ENCODE measurements at regions not wholly inside any gene's neighbourhood (a gene's known extent, or its start where the extent isn't known, plus 50 kb on each side); places are given as distances from the start of the nearest gene placed in this dataset.
"Not testable (repeated sequence)": the region's sequence is repeated elsewhere in the genome, so short reads cannot be mapped to it uniquely, and the experiment has no call there.

DNA sequence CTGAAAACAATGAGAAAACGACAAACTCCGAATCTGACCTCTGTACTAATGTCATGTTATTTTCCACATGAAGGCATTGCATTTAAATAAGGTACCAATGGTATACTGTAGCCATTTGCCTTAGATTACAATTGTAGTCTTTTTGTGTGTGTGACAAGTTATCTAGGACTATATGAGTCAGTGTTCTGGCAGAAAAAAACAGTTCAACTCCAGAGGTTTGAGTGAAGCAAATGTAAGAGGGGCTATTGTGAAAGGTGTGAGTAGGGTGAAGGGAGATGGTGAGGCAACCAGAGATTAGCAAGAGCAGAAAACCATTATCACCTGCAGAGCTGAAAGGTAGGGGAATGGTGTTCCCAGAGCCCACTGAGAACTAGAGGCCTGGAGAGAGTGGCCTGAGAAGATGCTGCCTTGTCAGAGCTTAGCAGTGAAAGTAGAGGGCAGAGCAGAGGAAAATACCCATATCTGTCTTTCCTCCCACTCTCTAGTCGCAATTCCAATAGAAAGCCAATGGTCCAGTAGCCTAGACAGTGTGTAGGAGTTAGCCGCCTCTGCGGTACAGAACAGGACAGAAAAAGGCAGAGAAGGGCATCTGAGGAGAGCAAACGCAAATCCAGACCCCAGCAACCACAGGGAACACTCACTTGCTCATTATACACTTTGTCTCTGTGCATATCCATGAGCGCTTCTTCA is 112.2 kb downstream of the DYRK2 start:
- DNase-seq: no peak

DNA sequence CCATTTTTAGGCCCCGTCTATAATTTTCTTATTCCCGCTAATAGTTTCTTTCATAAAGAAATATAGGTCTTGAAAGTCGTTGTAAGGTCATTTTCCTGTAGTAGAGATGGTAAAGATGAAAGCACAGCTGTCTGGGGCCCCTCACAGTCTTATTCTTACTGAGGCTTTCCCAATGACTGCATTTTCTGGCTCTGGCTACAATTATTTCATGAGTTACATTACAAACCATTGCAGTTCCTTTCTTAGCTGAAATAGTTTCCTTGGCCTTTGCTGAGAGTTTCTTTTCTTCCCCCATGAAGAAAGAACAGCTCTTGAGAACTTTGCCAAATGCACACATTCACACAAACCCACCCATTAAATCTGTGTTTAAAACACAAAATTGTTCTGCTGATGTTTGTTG is 113.0 kb downstream of the DYRK2 start:
- no peak for DNase-seq

DNA sequence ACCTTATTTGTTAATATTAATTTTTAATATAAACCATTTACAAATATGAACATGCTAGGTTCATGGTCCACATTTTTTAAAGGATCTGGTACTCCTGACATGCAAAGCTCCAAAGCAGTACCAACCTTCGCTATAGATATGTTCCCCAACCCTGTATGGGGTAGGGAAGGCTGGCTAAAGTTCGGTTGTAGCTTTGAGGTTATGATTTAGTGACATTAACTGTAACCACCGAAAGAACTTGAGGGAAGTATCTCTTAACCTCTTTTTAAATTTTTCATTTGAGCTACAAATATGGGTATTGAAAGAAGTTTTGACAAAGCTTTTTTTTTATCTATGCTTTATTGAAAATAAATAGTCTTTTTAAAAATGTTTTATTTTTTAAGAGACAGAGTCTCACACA is 115.5 kb downstream of the DYRK2 start:
- DNase-seq: no peak

DNA sequence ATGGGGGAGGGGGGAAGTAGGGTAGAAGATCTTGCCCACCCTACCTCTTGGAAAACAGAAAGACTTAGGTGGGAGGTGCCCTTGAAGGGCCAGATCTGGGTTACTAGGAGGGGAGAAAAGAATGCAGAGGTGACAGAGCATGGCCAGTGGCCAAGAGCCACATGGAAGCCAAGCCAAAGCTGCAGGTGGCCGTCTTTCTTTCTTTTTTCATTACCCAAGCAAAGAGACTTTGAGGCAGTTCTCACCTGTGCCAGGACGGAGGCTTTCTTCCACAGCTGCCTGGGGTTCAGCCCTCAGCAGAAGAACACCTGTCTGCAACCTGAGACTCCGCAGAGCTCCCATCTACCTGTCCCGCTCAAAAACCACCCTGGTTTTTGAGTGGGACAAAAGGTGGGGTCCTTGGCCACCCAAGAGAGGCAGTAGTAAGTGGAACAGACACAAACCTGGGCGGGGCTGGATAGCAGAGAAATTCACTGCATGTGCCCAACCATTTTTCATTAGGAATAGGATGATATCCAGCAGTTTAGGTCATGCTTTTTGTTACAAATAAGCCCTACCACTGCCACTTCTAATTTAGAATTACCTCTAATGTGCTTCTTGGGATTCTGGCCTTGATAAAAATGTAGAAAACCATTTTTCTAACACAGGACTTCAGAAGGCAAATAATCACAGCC is 116.5 kb downstream of the DYRK2 start:
- no peak for DNase-seq

DNA sequence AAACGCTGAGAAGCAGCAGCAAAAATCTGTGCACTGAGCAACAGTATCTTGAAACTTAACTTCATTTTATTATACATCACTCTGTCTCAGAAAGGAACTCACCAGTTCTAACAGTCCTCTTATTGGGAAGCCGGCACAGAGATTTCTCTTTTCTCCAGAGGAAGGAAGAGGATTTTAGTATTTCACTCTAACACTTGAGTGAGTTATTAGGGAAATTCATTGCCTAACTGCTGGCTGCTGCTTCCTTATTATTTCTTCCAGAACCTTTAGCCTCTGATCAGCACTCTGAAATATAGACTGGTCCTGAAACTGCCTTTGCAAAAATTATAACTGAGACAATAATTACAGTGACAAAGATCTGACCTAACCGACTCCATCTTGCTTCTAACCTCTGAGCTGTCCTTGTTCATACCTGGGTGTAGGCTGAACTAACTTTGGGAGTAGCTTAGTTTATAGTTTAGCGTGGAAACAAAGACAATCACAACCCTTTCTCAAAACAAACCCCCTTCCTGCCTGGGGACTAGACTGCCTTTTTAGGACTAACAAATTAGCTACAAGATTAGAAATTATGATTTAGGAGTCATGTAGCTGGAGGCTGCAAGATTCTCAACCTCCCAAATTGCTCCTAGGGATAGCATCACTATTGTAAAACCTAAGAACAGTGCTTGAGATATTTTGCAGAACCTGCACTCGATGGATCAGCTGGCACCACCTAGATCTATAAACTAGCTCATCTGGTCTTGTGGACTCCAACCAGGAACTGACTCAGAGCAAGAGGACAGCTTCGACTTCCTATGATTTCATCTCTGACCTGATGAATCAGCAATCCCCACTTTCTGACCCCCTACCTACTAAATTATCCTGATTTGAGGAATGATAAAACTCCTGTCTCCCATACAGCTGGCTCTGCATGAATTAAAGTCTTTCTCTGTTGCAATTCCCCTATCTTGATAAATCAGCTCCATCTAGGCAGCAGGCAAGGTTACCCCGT is 117.5 kb downstream of the DYRK2 start:
- no peak for DNase-seq

DNA sequence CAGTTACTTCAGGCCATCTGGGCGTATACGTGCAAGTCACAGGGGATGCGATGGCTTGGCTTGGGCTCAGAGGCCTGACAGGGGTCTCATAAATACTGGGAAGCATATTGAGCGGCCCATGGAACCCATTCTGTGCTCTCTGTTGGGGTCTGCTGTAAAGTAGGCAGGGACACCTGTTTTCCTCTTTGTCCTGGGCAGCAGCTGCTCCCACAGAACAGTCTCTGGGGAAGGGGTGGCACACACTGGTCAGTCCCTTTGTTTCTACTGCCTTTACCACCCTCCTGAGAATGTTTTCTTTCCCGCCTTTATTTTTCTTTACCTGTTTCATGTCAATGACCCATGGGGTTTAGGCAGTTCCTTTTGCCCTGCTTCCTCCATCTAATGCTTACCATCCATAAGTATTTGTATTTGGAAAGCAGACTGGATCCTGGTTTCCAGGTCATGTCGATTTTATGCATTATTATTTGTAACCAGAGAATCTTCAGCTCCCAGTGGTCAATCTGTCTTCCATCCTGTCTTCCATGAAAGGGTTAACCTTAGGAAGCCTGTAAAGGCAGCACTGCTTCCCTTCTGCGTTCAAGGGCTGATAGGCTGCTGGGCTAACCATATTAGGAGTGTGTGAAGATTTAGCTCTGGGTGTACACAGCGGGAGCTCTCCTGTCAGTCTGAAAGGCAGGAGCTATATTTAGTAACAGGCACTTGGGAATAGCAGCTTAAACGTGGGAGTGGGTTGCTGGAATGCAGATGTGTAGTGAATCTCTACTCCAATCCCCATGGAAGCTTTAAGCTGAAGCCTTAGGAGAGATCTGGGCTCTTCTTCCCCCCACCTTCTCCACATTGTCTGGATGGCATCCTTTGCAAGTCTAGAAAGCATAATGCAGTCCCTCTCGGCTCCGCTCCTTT is 124.0 kb downstream of the DYRK2 start:
- no peak for DNase-seq

DNA sequence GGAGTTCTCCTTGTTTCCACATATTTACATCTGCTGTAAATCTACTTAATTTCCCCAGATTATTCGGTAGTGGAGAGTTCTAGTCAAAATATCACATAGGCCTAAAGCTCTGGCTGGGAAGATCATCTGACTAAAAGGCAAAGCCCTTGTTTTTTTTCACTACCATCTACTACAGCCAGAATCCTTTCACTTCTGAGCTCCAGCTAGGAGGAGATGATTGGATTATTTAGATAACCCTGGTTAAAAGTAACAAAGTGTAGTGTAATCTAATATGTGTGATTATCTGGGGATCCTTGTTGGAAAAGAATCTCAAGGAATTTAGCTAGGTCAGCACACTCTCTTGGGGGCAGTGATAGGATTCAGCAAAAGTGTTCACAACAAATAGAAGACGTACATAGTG is 125.4 kb downstream of the DYRK2 start:
- DNase-seq: no peak

DNA sequence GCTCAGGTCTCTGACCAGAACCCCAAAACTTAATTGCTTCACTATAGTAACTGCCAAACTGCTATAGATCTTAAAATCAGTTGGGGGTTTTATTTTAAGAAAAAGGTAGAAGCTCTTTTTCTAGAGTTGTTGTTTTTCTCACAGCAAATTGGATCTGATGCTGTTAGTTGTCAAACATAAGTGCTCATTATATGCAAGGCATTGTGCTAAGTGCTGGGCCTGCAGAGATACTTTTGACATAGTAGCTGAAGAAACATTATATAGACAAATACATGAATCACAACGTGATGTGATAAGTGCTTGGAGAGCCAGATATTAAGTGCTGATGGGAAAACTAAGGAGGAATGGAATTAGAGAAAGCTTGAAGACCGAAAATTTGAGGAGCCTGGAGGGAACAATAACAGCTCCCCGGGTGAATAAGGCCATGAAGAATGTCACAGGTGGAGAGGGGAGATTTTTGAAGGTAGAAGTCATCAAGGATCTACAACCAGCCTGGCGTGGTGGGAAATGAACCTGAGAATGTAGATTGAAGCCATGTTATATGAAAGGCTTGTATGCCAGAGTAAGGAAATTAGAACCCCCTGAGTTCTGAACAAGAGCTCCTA is 126.5 kb downstream of the DYRK2 start:
- DNase-seq: no peak

DNA sequence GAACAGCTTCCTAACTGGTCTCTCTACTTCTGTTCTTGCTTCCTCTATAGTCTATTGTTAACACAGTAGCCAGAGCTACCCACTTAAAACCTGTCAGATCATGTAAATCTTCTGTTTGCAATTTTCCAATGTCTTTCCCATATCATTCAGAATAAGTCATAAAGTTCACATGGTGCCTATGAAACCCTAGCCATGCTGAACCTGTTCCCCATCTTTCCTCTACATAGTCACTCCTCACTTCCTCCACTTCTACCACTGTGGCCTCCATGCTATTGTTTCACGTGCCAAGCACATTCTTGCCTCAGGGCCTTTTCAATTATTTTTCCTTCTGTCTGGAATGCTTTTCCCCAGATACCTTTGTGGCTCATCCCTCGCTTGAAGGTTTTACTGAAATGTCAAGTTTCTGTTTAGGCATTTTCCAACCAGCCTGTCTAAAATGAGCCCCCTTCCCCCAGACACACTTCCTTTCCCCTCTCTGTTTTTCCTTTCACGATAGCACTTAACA is 132.1 kb downstream of the DYRK2 start:
- DNase-seq: no peak

DNA sequence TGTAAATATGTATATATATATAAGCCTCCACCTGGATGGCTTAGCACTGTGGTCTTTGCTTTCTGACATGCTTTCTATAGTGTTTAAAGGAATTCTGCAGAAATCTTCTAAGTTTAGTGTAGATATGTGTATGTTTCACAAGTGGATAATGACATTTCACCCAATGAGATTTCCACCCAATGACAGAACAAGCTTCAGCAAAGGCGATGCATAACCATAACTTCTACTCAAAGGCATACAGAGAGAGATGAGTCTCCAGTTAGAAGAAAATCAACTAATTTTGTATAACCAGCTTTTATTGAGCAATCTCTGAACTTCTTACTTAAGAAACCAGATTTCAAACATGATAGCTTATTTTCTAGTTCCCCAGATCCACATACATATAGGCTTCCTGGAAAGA is 134.0 kb downstream of the DYRK2 start:
- DNase-seq: no peak

DNA sequence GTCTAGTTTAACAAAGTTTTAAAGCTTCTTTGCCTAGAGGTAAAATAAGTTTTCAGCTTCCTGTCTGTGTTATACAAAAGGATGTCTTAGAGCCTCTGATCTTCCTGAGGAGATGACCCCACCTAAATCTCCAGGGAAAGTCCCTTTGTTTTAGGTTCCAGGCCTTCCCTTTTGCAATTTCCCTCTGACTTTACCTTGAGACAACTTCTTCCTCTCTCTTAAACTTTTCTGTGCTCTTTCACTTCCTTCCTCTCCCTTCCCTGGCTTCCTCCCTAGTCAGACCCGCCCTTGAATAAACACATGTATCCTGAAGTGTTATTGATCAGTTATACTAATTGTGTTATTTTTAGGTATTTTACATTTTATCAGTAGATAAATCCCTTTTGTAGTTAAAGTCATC is 134.8 kb downstream of the DYRK2 start:
- DNase-seq: no peak

DNA sequence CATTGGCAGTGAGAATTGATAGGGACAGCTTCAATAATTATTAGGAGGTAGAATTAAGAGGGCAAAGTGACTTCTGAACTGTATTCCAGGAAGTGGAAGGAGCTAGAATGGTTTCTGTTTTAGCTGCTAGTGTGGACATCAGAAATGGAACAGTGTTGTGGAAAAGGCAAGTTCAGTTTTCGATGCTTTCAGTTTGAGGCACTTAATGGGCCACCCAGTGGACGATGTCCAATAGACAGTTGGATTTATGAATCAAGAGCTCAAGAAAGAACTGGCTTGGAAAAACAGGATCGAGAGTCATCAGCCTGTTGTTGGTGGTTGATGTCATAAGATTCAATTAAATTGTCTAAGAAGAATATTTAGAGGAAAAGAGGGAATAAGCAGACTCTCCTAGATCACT is 136.3 kb downstream of the DYRK2 start:
- no peak for DNase-seq

DNA sequence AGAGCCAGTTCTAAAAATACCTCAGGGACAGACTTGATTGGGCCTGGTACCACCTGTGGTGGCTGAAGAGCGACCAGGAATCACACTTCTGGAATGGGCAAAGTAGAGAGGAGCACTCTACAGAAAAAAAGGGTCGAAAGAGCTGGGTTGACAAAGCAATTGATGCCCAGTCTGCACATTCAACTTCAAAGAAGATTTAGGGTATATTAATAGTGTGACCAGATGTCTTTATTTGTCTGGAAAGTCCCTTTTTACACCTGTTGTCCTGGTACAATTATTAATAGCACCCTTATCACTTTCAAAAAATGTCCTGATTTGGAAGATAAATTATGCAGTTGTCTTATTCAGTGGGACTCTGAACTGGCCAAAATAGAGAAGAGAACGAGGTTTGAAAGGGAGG is 137.5 kb downstream of the DYRK2 start:
- no peak for DNase-seq

DNA sequence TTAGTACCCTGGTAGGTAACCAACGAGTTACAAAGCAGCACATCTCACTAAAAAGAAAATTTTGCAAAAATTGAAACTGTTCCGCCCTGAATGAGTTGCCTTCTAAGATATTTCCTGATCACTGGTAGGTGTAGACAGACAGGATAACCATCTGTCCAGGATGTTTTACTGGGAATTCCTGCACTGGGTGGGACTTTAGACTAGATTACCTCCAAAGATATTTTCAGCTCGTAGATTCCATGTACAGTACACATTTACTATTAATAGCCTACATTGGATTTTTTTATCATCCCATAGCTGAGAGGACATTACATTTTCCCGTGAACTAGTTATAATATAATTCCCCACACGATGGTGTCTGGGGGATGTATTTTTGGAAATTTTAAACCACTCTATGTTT is 139.6 kb downstream of the DYRK2 start:
- DNase-seq: no peak

DNA sequence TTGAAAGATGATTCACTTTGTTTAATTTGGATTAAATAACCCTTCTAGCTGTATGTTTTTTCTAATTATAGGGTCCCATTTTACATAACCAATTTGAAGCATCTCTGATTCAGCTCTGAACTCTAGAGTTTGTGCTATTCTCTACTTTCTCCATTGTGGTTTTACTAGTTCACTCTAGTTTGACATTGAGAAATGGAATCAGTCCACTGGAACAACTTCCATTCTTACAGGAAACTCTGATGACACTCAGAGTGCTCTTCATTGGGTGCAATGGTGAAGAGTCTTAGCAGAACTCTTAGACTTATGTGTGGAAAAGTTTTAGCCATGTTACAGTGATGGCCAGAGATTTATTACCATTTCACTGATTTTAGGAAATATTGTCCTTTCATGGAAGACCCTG is 140.7 kb downstream of the DYRK2 start:
- no peak for DNase-seq

DNA sequence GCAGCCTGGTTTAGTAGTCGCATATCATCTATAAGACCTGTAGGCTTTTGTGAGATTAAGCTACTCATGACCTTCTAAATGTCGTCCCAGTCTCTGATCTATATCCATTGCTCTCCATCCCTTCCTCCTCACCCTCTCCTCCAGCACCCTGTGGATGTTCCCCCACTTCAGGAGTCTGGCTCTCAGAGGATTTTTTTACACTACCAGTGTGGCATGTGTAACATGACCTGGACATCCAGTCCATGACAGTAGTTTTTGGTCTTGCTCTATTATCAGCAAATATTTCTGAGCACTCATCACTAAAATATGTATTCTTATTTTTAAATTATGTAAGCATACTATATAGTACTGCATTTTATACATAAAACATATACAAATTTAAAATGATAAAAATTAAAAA is 142.1 kb downstream of the DYRK2 start:
- no peak for DNase-seq

DNA sequence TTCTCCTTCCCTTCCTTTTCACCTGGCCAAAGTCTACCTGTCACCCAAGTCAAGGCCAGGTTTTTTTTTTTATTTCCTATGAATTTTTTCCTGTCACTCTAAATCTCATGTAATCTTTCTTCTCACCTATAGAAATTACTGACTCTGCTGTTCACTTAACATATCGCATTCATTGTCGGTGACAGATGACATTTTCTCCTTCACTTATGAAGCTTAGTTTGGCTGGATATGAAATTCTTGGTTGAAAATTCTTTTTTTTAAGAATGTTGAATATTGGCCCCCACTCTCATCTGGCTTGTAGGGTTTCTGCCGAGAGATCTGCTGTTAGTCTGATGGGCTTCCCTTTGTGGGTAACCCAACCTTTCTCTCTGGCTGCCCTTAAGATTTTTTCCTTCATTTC is 142.8 kb downstream of the DYRK2 start:
- not testable (repeated sequence) for DNase-seq

DNA sequence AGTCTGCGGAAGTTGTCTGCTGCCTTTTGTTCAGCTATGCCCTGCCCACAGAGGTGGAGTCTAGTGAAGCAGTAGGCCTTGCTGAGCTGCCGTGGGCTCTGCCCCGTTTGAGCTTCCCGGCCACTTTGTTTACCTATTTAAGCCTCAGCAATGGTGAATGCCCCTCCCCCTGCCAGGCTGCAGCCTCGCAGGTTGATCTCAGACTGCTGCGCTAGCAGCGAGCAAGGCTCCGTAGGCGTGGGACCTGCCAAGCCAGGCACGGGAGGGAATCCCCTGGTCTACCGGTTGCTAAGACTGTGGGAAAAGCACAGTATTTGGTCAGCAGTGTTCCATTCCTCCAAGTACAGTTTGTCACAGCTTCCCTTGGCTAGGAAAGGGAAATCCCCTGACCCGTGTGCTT is 143.6 kb downstream of the DYRK2 start:
- no peak for DNase-seq

DNA sequence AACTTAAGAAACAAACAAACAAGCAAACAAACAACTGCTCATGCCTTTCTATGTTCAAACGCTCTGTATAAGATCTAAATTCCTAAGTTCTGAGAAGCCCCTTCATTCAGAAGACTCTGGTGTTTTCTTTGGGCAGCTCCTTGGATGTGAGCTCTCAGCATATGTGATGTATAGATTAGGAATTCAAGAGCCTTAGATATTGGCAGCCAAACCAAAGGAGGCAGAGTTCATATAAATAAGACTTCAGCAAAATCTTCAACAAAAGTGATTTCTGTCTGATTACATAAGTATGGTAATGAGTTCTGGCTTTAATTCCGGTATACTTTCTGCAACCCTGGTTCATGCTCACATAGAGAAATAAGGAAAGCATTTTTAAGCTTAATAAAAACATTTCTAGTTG is 145.6 kb downstream of the DYRK2 start:
- no peak for DNase-seq

DNA sequence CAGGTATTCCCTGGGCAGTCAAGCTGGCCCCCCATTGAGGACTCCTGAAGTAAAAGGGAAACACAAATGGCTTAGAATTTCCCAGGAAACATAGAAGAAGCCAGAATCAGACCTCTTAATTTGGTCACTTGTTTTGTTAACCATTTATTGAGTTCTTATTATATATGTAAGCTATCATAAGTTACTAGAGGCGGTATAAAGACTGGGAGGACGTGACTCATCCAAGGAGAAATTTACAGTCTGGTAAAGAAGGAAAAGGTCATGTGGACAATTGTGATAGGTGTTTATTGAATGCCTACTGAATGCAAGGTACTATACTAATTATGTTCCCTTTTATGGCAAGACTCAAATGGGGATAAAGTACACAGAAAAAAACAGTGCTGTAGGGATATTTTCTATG is 146.7 kb downstream of the DYRK2 start:
- no peak for DNase-seq

DNA sequence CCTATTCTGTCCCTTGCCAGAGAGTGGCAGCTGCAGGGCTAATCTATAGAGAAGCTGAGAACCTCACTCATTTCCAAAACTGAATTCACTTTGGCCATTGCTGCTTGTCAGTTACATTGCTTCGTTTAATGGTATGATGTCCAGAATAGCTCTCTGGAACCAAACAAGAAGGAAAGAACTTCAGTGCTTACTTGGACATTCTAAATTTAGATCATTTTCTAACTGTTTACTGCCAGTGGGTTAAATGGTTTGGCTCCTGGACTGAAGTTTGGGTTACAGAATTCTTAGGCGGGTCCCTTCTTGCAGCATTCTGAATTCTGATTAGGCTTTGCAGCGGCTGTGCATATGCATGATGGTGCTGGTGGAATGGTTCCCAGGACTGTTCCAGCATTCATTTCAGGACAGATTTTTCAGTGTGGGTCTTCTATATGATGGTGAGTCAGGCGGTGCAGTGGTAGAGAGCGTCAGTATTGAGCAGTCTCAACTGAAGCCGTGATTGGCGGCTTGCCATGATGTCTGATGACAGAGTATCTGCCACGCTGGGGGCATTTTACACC is 148.7 kb downstream of the DYRK2 start:
- DNase-seq: no peak

DNA sequence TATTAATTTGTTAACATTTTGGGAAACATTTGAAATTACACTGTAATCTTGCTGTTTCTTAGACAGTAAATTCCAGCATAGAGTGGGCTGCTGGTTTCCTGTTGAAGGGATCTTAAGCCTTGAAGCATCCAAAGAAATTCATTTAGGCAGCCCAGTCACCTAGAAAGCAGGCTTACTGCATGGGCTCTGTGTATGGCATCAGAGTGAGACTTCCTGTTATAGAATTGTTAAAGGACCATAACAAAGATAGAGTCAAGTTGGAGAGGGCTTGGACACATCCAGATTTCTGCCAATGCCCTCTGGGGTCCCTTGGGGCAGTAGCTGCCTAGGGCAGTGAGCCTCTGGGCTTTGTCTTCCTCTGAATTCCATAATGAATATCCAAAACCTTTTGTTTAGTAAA is 149.2 kb downstream of the DYRK2 start:
- DNase-seq: no peak

All from central memory CD4-positive, alpha-beta T cell (primary cell).